ENCODE measurements at regions not wholly inside any gene's neighbourhood (a gene's known extent, or its start where the extent isn't known, plus 50 kb on each side); places are given as distances from the start of the nearest gene placed in this dataset.

DNA sequence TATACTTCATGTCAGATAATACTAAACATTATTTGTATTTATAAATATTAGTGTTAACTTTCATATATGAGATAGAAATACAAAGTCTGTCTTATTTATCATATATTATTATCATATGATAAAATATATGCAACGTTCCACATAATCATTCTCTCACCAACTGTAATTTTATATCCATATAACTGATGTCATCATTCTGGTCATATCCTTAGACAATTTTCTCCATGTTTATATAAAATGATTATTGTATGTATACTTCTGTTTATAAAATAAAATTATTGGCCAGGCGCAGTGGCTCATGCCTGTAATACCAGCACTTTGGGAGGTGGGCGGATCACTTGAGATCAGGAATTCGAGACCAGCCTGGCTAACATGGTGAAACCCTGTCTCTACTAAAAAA, 2007.1 kb downstream of the EFNA5 start:
- Histone ChIP-seq H3K4me1 (ENCODE audit: insufficient read depth, low read length) (no peaks in the 10 kb centered on the region), H3K9me3 (ENCODE audit: insufficient read depth, low read depth, low read length) (no peaks in the 10 kb centered on the region), H3K4me3 (ENCODE audit: insufficient read depth, low read depth, low read length) (no peak overlapping the region), H3K36me3 (ENCODE audit: insufficient read depth, low read length) (no peaks in the 10 kb centered on the region), H3K9ac (ENCODE audit: low read length) (no peak overlapping the region), H3K4me2 (ENCODE audit: low read length) (no peak overlapping the region), H4K20me1 (ENCODE audit: insufficient read depth, low read length) (no peaks in the 10 kb centered on the region), H2AFZ (ENCODE audit: low read depth, low read length) (no peak overlapping the region), H3K27me3 (ENCODE audit: insufficient read depth, low read length) (no peaks in the 10 kb centered on the region), H3K27ac (ENCODE audit: low read depth, low read length) (no peak overlapping the region), H3K79me2 (ENCODE audit: insufficient read depth, low read length) (no peaks in the 10 kb centered on the region)
- H3K27ac Mint-ChIP-seq (ENCODE audit: unreplicated experiment): no peak overlapping the region
- H3K9me3 Mint-ChIP-seq (ENCODE audit: unreplicated experiment): no peaks in the 10 kb centered on the region
- no peaks in the 10 kb centered on the region for H3K27me3 Mint-ChIP-seq (ENCODE audit: low read depth, unreplicated experiment)
- no peaks in the 10 kb centered on the region for H3K4me1 Mint-ChIP-seq (ENCODE audit: low read depth, unreplicated experiment)
- H3K36me3 Mint-ChIP-seq (ENCODE audit: low read depth, unreplicated experiment): no peaks in the 10 kb centered on the region
- FAIRE-seq (no peak), DNase-seq (ENCODE audit: low read depth) (no peak)
- TF ChIP-seq, protein P1, sequence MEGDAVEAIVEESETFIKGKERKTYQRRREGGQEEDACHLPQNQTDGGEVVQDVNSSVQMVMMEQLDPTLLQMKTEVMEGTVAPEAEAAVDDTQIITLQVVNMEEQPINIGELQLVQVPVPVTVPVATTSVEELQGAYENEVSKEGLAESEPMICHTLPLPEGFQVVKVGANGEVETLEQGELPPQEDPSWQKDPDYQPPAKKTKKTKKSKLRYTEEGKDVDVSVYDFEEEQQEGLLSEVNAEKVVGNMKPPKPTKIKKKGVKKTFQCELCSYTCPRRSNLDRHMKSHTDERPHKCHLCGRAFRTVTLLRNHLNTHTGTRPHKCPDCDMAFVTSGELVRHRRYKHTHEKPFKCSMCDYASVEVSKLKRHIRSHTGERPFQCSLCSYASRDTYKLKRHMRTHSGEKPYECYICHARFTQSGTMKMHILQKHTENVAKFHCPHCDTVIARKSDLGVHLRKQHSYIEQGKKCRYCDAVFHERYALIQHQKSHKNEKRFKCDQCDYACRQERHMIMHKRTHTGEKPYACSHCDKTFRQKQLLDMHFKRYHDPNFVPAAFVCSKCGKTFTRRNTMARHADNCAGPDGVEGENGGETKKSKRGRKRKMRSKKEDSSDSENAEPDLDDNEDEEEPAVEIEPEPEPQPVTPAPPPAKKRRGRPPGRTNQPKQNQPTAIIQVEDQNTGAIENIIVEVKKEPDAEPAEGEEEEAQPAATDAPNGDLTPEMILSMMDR (IDR thresholded peaks at IDR 0.05; ENCODE audit: insufficient read depth, low read depth, low read length): no peak
- no peak for TF ChIP-seq EZH2 (IDR thresholded peaks at IDR 0.05; ENCODE audit: insufficient read depth, low read length)
- H3K4me3 Mint-ChIP-seq (ENCODE audit: unreplicated experiment): no peak overlapping the region

DNA sequence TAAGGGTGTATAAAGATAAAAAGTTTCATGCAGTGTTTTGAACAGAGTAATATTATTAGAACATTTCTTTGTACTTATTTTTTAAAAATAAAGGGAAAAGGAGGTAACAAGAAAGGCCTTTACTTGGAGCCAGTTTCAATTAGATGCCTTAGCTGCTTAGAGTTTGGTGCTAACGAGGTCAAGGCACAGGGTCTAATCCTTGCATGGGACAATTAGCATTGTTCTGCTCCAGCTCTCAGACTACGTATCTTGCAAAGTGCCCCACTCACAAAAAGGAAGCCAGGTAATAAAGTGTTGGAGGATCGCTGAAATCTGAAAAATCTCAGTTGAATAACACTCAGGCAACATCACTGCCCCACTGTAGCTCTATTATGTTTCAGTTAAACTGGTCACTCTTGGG, 2011.3 kb downstream of the EFNA5 start:
- H3K36me3 ChIP-seq (ENCODE audit: insufficient read depth, low read length): no peaks in the 10 kb centered on the region
- no peaks in the 10 kb centered on the region for H3K36me3 Mint-ChIP-seq (ENCODE audit: low read depth, unreplicated experiment)
- no peak overlapping the region for H3K4me3 Mint-ChIP-seq (ENCODE audit: unreplicated experiment)
- TF ChIP-seq, protein P1 (IDR thresholded peaks at IDR 0.05; ENCODE audit: insufficient read depth, low read depth, low read length): no peak
- TF ChIP-seq EZH2 (IDR thresholded peaks at IDR 0.05; ENCODE audit: insufficient read depth, low read length): no peak
- H3K4me3 ChIP-seq (ENCODE audit: insufficient read depth, low read depth, low read length): no peak overlapping the region
- no peak for DNase-seq (ENCODE audit: low read depth)
- H3K27me3 Mint-ChIP-seq (ENCODE audit: low read depth, unreplicated experiment): no peaks in the 10 kb centered on the region
- no peaks in the 10 kb centered on the region for H3K27me3 ChIP-seq (ENCODE audit: insufficient read depth, low read length)
- H4K20me1 ChIP-seq (ENCODE audit: insufficient read depth, low read length): no peaks in the 10 kb centered on the region
- H3K27ac Mint-ChIP-seq (ENCODE audit: unreplicated experiment): no peak overlapping the region
- H3K4me2 ChIP-seq (ENCODE audit: low read length): no peak overlapping the region
- H3K4me1 ChIP-seq (ENCODE audit: insufficient read depth, low read length): no peaks in the 10 kb centered on the region
- no peak overlapping the region for H3K27ac ChIP-seq (ENCODE audit: low read depth, low read length)
- no peak overlapping the region for H3K9ac ChIP-seq (ENCODE audit: low read length)
- no peaks in the 10 kb centered on the region for H3K79me2 ChIP-seq (ENCODE audit: insufficient read depth, low read length)
- H2AFZ ChIP-seq (ENCODE audit: low read depth, low read length): no peak overlapping the region
- no peaks in the 10 kb centered on the region for H3K4me1 Mint-ChIP-seq (ENCODE audit: low read depth, unreplicated experiment)
- H3K9me3 Mint-ChIP-seq (ENCODE audit: unreplicated experiment): no peaks in the 10 kb centered on the region
- no peaks in the 10 kb centered on the region for H3K9me3 ChIP-seq (ENCODE audit: insufficient read depth, low read depth, low read length)
- FAIRE-seq: no peak

GRCh38 chr5:105640328-105640727, 2030.4 kb downstream of the EFNA5 start:
- Mint-ChIP-seq H3K9me3 (ENCODE audit: unreplicated experiment) (peaks cover 2% of the 10 kb centered on the region), H3K27ac (ENCODE audit: unreplicated experiment) (no peak overlapping the region), H3K4me1 (ENCODE audit: low read depth, unreplicated experiment) (no peaks in the 10 kb centered on the region), H3K27me3 (ENCODE audit: low read depth, unreplicated experiment) (no peaks in the 10 kb centered on the region), H3K36me3 (ENCODE audit: low read depth, unreplicated experiment) (no peaks in the 10 kb centered on the region), H3K4me3 (ENCODE audit: unreplicated experiment) (no peak overlapping the region)
- H3K4me2 ChIP-seq (ENCODE audit: low read length): no peak overlapping the region
- no peak for TF ChIP-seq EZH2 (IDR thresholded peaks at IDR 0.05; ENCODE audit: insufficient read depth, low read length)
- TF ChIP-seq, protein P1 (IDR thresholded peaks at IDR 0.05; ENCODE audit: insufficient read depth, low read depth, low read length): no peak
- H3K27ac ChIP-seq (ENCODE audit: low read depth, low read length): no peak overlapping the region
- H3K27me3 ChIP-seq (ENCODE audit: insufficient read depth, low read length): no peaks in the 10 kb centered on the region
- H3K36me3 ChIP-seq (ENCODE audit: insufficient read depth, low read length): no peaks in the 10 kb centered on the region
- no peak overlapping the region for H3K4me3 ChIP-seq (ENCODE audit: insufficient read depth, low read depth, low read length)
- no peaks in the 10 kb centered on the region for H3K4me1 ChIP-seq (ENCODE audit: insufficient read depth, low read length)
- DNase-seq (ENCODE audit: low read depth): no peak
- H3K9me3 ChIP-seq (ENCODE audit: insufficient read depth, low read depth, low read length): no peaks in the 10 kb centered on the region
- H4K20me1 ChIP-seq (ENCODE audit: insufficient read depth, low read length): no peaks in the 10 kb centered on the region
- no peak overlapping the region for H2AFZ ChIP-seq (ENCODE audit: low read depth, low read length)
- no peaks in the 10 kb centered on the region for H3K79me2 ChIP-seq (ENCODE audit: insufficient read depth, low read length)
- H3K9ac ChIP-seq (ENCODE audit: low read length): no peak overlapping the region
- no peak for FAIRE-seq

Data from astrocyte (in vitro differentiated cells and primary cell).